NCI-H2196 (cell line): ENCODE measurements at regions not wholly inside any gene's neighbourhood (a gene's known extent, or its start where the extent isn't known, plus 50 kb on each side); places are given as distances from the start of the nearest gene placed in this dataset.

ENCODE experiments used
- DNase-seq: peaks from one replicate; lab custom pipeline; 2025; ENCODE audit not compliant: unreplicated experiment; lab: John Stamatoyannopoulos, UW

DNA sequence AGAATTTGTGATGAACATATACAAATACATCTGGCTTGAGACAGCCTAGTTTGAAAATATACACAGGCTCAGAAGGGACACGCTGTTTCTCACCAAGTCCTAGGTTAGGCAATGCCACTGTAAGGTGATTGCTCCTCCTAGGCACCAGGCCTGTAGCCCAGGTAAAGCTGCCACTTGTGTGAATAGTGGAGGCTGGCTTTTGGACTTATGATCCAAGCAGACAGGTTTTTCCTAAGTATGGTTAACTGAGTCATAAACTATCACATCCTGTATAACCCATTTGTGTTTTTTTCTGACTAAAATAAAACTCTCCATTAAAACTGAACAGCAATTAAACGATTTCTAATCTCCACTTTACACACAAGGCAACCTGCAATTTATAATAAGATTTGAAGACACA lies 81.0 kb downstream of the SEMA4F start:
- peak; percentile 5 for DNase-seq

- DNase-seq: peak; percentile 56
Observed at GRCh38 chr2:74735564-74735963, 81.5 kb downstream of the SEMA4F start.

GRCh38 chr2:74736589-74736988 lies 82.5 kb downstream of the SEMA4F start:
- DNase-seq: no peak

- no peak for DNase-seq
Observed at GRCh38 chr2:74738586-74738985, 84.5 kb downstream of the SEMA4F start.

- no peak for DNase-seq
Observed at GRCh38 chr2:74739129-74739528, 85.1 kb downstream of the SEMA4F start.

DNA sequence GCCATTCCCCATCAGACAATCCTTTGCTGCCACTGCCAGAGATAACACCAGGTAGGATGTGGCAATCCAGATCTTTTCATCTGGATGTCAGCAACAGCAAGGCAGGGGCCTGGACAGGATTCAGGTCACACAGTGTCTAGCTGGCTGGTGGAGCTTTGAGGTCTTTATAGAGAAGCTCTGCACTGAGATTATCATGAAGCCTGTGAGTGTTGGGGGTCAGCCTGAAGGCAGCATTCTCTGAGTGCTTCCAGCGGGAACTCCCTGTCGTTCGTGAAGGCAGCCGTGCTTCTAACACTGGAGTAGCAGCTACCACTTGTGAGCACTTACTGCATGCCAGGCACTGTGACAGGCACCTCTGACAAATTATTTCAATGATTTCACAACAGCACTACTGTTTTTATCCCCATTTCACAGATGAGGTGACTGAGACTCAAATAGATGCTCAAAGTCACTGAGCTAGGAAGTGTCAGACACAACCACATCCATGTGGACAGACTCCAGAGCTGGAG lies 85.7 kb downstream of the SEMA4F start:
- DNase-seq: no peak

- no peak for DNase-seq
Observed at GRCh38 chr2:74740395-74740740, 86.3 kb downstream of the SEMA4F start.

- DNase-seq: peak; percentile 5
Observed at GRCh38 chr2:74740741-74741431, 86.8 kb downstream of the SEMA4F start.

DNA sequence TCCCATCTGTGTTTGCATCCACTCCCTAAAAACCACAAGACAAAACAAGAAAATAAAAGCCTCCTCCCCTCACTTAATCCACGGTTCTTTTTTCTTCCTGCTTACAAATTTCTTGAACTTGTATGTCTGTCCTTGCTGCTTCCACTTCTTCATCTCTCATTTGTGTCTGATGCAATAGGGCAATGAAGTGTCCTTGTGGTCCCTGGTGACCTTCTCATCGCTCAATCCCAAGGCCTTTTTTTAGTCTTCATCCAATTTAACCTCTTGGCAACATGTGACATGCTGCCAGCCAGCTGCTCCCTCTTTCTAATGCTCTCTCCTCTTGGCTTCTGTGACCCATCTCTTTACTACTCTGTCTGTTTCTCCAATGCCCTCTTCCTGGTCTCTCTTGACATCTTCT lies 87.6 kb downstream of the SEMA4F start:
- DNase-seq: no peak

DNA sequence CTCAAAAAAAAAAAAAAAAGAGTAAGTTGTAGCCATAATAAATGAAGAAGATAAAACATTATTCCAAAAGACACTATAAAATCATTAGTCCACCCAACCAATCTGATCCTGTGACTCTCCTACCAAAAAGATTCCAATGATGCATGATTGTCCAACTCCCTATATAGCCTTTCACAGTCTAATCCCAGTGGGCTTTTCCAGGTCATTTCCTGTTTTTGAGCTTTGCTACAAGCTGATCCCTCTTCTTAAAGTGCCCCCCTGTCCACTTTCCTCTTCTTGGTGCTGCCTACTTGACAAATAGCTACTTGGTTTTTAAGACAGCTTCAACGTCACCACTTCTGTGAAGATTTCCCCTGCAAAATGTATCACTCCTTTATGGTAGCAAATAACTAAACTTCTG lies 88.4 kb downstream of the SEMA4F start:
- no peak for DNase-seq

- no peak for DNase-seq
Observed at GRCh38 chr2:74743039-74743438, 89.0 kb downstream of the SEMA4F start.

DNA sequence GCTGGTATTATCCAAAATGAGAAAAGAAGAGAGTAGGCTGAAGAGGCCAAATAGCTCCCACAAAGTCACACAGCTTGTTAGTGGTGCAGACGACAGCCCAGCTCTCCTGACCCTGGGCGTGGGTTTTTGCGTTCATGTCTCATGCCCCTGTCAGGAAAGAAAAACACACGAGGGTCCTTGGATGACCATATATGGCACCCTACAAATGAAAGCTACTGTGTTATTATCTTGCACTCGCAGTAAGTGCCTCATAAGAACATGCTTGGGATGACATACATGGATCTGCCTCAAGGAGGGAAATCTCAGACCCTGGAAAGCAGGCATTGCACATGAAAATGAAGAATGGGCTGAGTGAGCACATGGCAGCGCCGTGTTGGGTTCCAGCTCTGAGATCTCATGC lies 89.7 kb downstream of the SEMA4F start:
- DNase-seq: no peak

DNA sequence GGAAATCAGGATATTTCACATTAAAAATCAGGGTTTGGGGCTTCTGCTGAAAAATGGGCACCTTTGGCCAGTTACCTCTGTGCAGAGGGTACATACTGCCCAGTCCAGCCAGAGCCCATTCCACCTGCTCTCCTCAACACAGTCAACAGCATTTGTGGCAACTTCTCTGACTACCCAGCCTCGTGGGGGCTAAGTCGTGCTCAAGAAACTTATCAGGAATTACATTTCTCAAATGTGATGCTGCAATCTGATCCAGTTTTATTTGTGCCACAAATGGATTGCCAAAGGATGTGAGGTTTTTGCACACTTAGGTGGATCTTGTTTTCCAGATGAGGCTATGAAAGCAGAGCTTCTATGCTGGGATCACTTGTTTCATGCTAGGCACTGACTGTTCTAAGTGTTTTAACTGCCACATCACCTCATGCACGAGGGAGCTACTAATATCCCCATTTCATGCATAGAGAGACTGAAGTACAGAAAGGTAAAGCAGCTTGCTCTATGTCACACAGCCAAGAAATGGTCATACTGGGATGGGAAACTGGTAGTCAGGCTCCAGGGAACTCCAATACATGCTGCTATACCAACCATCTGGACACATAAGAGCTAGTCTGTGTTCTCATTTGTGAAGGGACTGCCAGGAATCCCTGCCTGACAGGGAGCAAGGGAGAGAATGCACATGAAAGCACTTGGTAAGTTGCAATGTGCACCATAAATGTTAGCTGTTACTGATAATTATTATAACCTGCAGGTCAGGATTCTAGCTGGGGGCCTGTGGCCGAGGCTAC lies 89.0 kb upstream of the HK2 start:
- DNase-seq: no peak

GRCh38 chr2:74745766-74746165 lies 88.2 kb upstream of the HK2 start:
- DNase-seq: no peak

DNA sequence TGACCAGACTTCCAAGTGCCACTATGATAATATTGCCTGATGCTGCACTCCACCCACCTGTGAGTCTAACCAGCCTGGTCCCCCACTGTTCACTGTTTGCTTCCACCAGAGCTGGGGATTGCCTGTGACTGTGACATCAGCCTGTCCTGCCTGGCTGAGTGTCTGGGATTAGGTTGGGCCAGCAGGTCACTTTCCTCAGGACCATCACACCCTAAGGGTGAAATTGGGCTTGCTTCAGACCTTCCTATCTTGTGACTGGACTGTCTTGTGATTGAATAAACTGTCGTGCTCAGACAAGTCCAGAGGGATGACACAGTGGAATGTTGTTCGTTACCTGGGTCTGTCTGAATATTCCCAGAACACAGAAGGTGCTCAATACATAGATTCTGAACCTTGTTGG lies 87.4 kb upstream of the HK2 start:
- no peak for DNase-seq

GRCh38 chr2:74747411-74748080 lies 86.4 kb upstream of the HK2 start:
- DNase-seq: no peak

DNA sequence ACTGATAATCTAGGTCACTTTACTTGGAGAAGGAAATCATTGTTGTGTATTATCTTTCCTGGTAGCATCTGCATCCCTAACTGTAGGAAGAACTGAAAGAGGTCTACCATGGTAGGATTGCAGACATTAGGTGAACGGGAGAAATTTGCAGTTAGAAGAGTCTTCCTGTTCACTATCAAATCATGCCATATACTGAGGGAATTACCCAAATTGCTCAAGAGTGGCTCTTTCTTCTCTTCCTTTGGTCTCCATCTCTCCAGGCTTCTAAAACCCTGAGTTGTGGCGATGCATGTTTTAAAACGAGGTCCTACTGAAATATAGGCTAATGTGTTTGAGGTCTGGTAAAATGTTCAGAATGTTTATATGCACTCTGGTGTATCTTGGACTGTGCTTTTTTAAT lies 85.3 kb upstream of the HK2 start:
- no peak for DNase-seq

DNA sequence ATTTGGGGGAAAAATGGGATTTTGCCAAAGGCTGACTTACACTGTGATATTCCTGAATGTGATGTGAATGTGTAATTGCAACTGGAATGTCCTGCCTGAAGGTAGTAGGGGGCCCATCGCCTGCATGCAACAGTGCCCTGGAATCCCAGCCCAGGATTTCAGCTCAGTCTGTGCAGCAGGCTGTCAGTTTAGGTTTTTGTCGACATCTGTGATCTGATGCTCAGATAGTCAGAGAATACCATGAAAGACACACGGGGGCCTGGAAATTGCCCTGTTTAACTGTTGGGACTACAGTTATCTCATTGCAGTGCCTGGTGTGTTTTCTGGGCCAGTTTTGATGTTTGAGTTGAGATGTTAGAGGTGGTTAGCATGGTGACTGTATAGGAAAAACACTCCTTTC lies 84.5 kb upstream of the HK2 start:
- DNase-seq: no peak

DNA sequence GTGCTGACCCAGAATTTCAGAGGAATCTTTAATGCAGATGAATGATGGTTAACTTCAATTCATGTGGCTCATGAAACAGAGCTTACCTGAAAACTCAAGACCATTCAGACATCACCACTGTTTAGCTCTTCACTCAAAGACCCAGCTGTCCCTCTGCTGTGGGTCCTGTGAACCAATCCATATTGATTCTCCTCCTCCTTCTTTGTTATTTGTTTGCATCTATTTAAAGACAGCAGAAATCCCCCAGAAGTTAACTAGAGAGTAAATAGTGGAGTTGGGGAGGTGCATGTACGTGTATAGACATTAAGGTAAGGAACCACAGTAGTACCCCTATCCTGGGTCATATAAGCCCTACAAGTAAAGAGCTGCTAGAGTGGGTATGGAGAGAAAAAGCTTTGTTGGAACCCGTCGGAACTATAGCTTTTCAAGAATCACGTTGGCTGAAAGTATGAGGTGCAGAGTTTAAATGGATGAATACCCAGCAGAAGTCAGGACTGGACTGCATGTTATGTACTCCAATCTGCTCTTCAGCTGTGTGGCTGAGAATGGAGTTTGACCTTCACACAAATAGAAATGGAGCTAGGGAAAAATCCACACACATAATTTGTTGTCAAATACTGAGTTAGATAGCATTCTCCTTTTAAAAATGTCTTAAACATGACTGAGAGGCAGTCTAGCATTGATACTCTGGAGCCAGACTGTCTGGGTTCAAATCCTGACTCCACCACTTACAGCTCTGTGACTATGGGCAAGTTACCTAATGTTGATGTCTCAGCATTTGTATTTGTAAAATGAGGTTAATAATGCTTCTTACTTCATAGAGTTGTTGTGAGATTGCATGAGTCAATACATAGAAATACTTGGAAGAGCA lies 81.7 kb upstream of the HK2 start:
- no peak for DNase-seq

DNA sequence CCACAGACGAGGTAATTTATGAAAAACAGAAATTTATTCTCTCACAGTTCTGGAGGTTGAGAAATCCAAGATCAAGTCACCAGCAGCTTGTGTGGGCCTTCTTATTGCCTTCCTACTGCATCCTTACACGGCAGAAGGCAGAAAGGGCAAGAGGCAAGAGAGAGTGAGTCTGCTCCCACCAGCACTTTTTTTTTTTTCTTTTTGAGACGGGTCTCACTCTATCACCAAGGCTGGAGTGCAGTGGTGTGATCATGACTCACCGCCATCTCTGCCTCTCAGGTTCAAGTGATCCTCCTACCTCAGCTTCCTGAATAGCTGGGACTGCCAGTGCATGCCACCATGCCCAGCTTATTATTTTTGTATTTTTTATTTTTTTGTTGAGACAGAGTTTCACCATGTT lies 78.5 kb upstream of the HK2 start:
- no peak for DNase-seq

- DNase-seq: no peak
Observed at GRCh38 chr2:74756356-74756890, 77.5 kb upstream of the HK2 start.
